Fibroblast of lung (primary cell): ENCODE measurements at regions not wholly inside any gene's neighbourhood (a gene's known extent, or its start where the extent isn't known, plus 50 kb on each side); places are given as distances from the start of the nearest gene placed in this dataset.

Experiments
- DNase-seq, 2 donors: peaks; one replicate each; pipeline versions ENCODE4 v3.0.0 to v3.0.0-alpha.2; 2010; ENCODE audit warnings: low read depth in 2 of 2
- H2AFZ ChIP-seq: 2 replicates; pipeline ENCODE4 v1.5.1; 2012; ENCODE audit warnings: low read length, control low read depth, inconsistent platforms
- H3K27ac ChIP-seq: 2 replicates; pipeline ENCODE4 v1.5.1; 2011; ENCODE audit warnings: low read length, control low read depth; ENCODE audit not compliant: insufficient read depth
- H3K27me3 ChIP-seq: 2 replicates; pipeline ENCODE4 v1.5.1; 2011; ENCODE audit warnings: mild to moderate bottlenecking, low read length; ENCODE audit not compliant: control insufficient read depth, insufficient read depth
- H3K36me3 ChIP-seq: 2 replicates; pipeline ENCODE4 v1.5.1; 2011; ENCODE audit warnings: low read length; ENCODE audit not compliant: control insufficient read depth, insufficient read depth
- H3K4me1 ChIP-seq: 2 replicates; pipeline ENCODE4 v1.5.1; 2011; ENCODE audit warnings: low read length; ENCODE audit not compliant: control insufficient read depth, insufficient read depth; ENCODE audit errors: extremely low read depth
- H3K4me2 ChIP-seq: 2 replicates; pipeline ENCODE4 v1.5.1; 2011; ENCODE audit warnings: low read length, control low read depth; ENCODE audit not compliant: insufficient read depth; ENCODE audit errors: extremely low read depth
- H3K4me3 ChIP-seq, 4 experiments: fragments of 200-600 bp in 1 of 4; sonication (generic) in 1 of 4; replicated peaks in 1 of 4; 2 replicates each; pipeline ENCODE4 v1.5.1; 2011 to 2016; ENCODE audit warnings: low read length in 4 of 4, low read depth in 3 of 4, mild to moderate bottlenecking in 3 of 4, control low read depth in 2 of 4, inconsistent platforms in 1 of 4, mixed read lengths in 1 of 4; ENCODE audit not compliant: insufficient read depth in 1 of 4; ENCODE audit errors: control extremely low read depth in 1 of 4
- H3K79me2 ChIP-seq: 2 replicates; pipeline ENCODE4 v1.5.1; 2012; ENCODE audit warnings: mild to moderate bottlenecking, low read length, inconsistent platforms; ENCODE audit not compliant: control insufficient read depth, insufficient read depth
- H3K9ac ChIP-seq: 2 replicates; pipeline ENCODE4 v1.5.1; 2011; ENCODE audit warnings: mild to moderate bottlenecking, low read length, control low read depth; ENCODE audit not compliant: insufficient read depth
- H3K9me3 ChIP-seq: 2 replicates; pipeline ENCODE4 v1.5.1; 2012; ENCODE audit warnings: low read depth, low read length; ENCODE audit not compliant: control insufficient read depth, insufficient read depth
- H4K20me1 ChIP-seq: 2 replicates; pipeline ENCODE4 v1.5.1; 2011; ENCODE audit warnings: low read length; ENCODE audit not compliant: control insufficient read depth, insufficient read depth; ENCODE audit errors: extremely low read depth
- CTCF ChIP-seq, 2 donors: IDR thresholded peaks in 1 of 2; conservative IDR thresholded peaks in 1 of 2; 1 replicate in 1 of 2; 2 replicates in 1 of 2; pipeline ENCODE4 v1.5.1; 2011 to 2012; ENCODE audit warnings: low read length in 2 of 2, control low read depth in 1 of 2, inconsistent platforms in 1 of 2, low read depth in 1 of 2, mild to moderate bottlenecking in 1 of 2
- EZH2 ChIP-seq: IDR thresholded peaks from 2 replicates; pipeline ENCODE4 v1.5.1; 2012; ENCODE audit warnings: low read length, control low read depth, mild to moderate bottlenecking; ENCODE audit errors: missing control alignments

- no peaks in the 10 kb centered on the region for H3K4me1 ChIP-seq
- no peaks in the 10 kb centered on the region for H3K27me3 ChIP-seq
- no peak overlapping the region for H3K4me2 ChIP-seq
- no peak overlapping the region for H3K27ac ChIP-seq
- no peaks in the 10 kb centered on the region for H4K20me1 ChIP-seq
- no peak overlapping the region for H3K4me3 ChIP-seq
- H3K9me3 ChIP-seq, result no peaks in the 10 kb centered on the region
- no peaks in the 10 kb centered on the region for H3K79me2 ChIP-seq
- TF ChIP-seq EZH2 (no peak), CTCF (conservative IDR thresholded peaks at IDR 0.05 in 1 of 2, IDR thresholded peaks at IDR 0.05 in 1 of 2; ENCODE audit: low read depth in 1 of 2, low read length in 2 of 2) (no peak)
- no peaks in the 10 kb centered on the region for H3K36me3 ChIP-seq
- DNase-seq, result no peak
- no peak overlapping the region for H3K9ac ChIP-seq
- no peak overlapping the region for H2AFZ ChIP-seq
Observed at GRCh38 chr1:98452162-98452561, 209.4 kb upstream of the SNX7 start.

- H3K79me2 ChIP-seq, result no peaks in the 10 kb centered on the region
- no peak overlapping the region for H3K27ac ChIP-seq
- H3K36me3 ChIP-seq, result no peaks in the 10 kb centered on the region
- H3K9ac ChIP-seq, result no peak overlapping the region
- H2AFZ ChIP-seq, result no peak overlapping the region
- H3K9me3 ChIP-seq, result no peaks in the 10 kb centered on the region
- no peaks in the 10 kb centered on the region for H4K20me1 ChIP-seq
- H3K4me1 ChIP-seq, result no peaks in the 10 kb centered on the region
- DNase-seq, result no peak
- no peak overlapping the region for H3K4me2 ChIP-seq
- no peak overlapping the region for H3K4me3 ChIP-seq
- TF ChIP-seq CTCF (conservative IDR thresholded peaks at IDR 0.05 in 1 of 2, IDR thresholded peaks at IDR 0.05 in 1 of 2; ENCODE audit: low read depth in 1 of 2, low read length in 2 of 2) (no peak), EZH2 (no peak)
- H3K27me3 ChIP-seq, result no peaks in the 10 kb centered on the region
Observed at GRCh38 chr1:98441281-98441680, 220.2 kb upstream of the SNX7 start.

- Histone ChIP-seq H3K9me3 (no peaks in the 10 kb centered on the region), H3K4me1 (no peaks in the 10 kb centered on the region), H3K27ac (no peak overlapping the region), H3K36me3 (no peaks in the 10 kb centered on the region), H3K9ac (no peak overlapping the region), H4K20me1 (no peaks in the 10 kb centered on the region), H3K79me2 (no peaks in the 10 kb centered on the region), H2AFZ (no peak overlapping the region), H3K27me3 (no peaks in the 10 kb centered on the region), H3K4me2 (no peak overlapping the region), H3K4me3 (no peak overlapping the region)
- DNase-seq, result no peak
- TF ChIP-seq EZH2 (no peak), CTCF (conservative IDR thresholded peaks at IDR 0.05 in 1 of 2, IDR thresholded peaks at IDR 0.05 in 1 of 2; ENCODE audit: low read depth in 1 of 2, low read length in 2 of 2) (no peak)
Observed at GRCh38 chr1:98439471-98439870, 222.1 kb upstream of the SNX7 start.
